ENCODE measurements at regions not wholly inside any gene's neighbourhood (a gene's known extent, or its start where the extent isn't known, plus 50 kb on each side); places are given as distances from the start of the nearest gene placed in this dataset.

- TF ChIP-seq POLR2A (IDR thresholded peaks at IDR 0.05) (no peak), CTCF (IDR thresholded peaks at IDR 0.05) (no peak)
Measured at GRCh38 chr17:13757871-13758270, 156.1 kb upstream of the HS3ST3A1 start.

All from right lobe of liver (tissue), 4 donors.